H9 (cell line): ENCODE measurements at regions not wholly inside any gene's neighbourhood (a gene's known extent, or its start where the extent isn't known, plus 50 kb on each side); places are given as distances from the start of the nearest gene placed in this dataset.

Experiments used
- DNase-seq: peaks from one replicate; pipeline ENCODE4 v3.0.0-alpha.2; 2017
- H2AFZ ChIP-seq: one replicate; pipeline ENCODE4 v1.6.1; 2013; ENCODE audit warnings: mild to moderate bottlenecking, low read length, control low read depth, moderate library complexity
- H2AK5ac ChIP-seq: 2 replicates; pipeline ENCODE4 v1.6.1; 2013; ENCODE audit warnings: low read length, control low read depth, mixed read lengths; ENCODE audit not compliant: insufficient read length
- H2BK120ac ChIP-seq: one replicate; pipeline ENCODE4 v1.6.1; 2013; ENCODE audit warnings: low read depth, mild to moderate bottlenecking, low read length, control low read depth, inconsistent platforms; ENCODE audit not compliant: poor library complexity, severe bottlenecking
- H2BK12ac ChIP-seq: 2 replicates; pipeline ENCODE4 v1.6.1; 2013; ENCODE audit warnings: low read length, control low read depth, mixed read lengths, low read depth; ENCODE audit not compliant: insufficient read length
- H2BK15ac ChIP-seq: 2 replicates; pipeline ENCODE4 v1.6.1; 2013; ENCODE audit warnings: low read depth, low read length, control low read depth
- H2BK20ac ChIP-seq: one replicate; pipeline ENCODE4 v1.6.1; 2013; ENCODE audit warnings: low read depth, mild to moderate bottlenecking, low read length, control low read depth, inconsistent platforms; ENCODE audit not compliant: poor library complexity, severe bottlenecking
- H2BK5ac ChIP-seq: 2 replicates; pipeline ENCODE4 v1.6.1; 2013; ENCODE audit warnings: low read length, control low read depth, mixed read lengths; ENCODE audit not compliant: insufficient read length
- H3K14ac ChIP-seq: 2 replicates; pipeline ENCODE4 v1.6.1; 2013; ENCODE audit warnings: low read length, control low read depth; ENCODE audit not compliant: insufficient read depth
- H3K18ac ChIP-seq: 2 replicates; pipeline ENCODE4 v1.6.1; 2013; ENCODE audit warnings: low read depth, mild to moderate bottlenecking, mixed read lengths, low read length, control low read depth; ENCODE audit not compliant: insufficient read length
- H3K23ac ChIP-seq: 2 replicates; pipeline ENCODE4 v1.6.1; 2013; ENCODE audit warnings: low read length, control low read depth, mixed read lengths, low read depth; ENCODE audit not compliant: insufficient read length
- H3K23me2 ChIP-seq: 2 replicates; pipeline ENCODE4 v1.6.1; 2013; ENCODE audit warnings: low read depth, mild to moderate bottlenecking, mixed read lengths, low read length, control low read depth; ENCODE audit not compliant: insufficient read length, poor library complexity, severe bottlenecking
- H3K27ac ChIP-seq: 2 replicates; pipeline ENCODE4 v1.5.1; 2013; ENCODE audit warnings: low read length, control low read depth, mixed read lengths, low read depth; ENCODE audit not compliant: insufficient read length
- H3K27me3 ChIP-seq: 2 replicates; pipeline ENCODE4 v1.6.1; 2013; ENCODE audit warnings: low read length, control low read depth, inconsistent platforms; ENCODE audit not compliant: insufficient read depth
- H3K4ac ChIP-seq: 2 replicates; pipeline ENCODE4 v1.6.1; 2013; ENCODE audit warnings: low read depth, mild to moderate bottlenecking, control low read depth, inconsistent platforms, low read length, moderate library complexity
- H3K4me1 ChIP-seq: 2 replicates; pipeline ENCODE4 v1.6.1; 2013; ENCODE audit warnings: low read length, control low read depth, inconsistent platforms; ENCODE audit not compliant: insufficient read depth
- H3K4me2 ChIP-seq: 2 replicates; pipeline ENCODE4 v1.6.1; 2013; ENCODE audit warnings: low read length, control low read depth, mixed read lengths; ENCODE audit not compliant: insufficient read length, insufficient read depth
- H3K56ac ChIP-seq: 2 replicates; pipeline ENCODE4 v1.6.1; 2013; ENCODE audit warnings: low read depth, mild to moderate bottlenecking, mixed read lengths, low read length, control low read depth; ENCODE audit not compliant: insufficient read length
- H3K79me1 ChIP-seq: 2 replicates; pipeline ENCODE4 v1.6.1; 2013; ENCODE audit warnings: low read depth, mild to moderate bottlenecking, moderate library complexity, low read length, control low read depth, inconsistent platforms; ENCODE audit not compliant: insufficient read depth, poor library complexity, severe bottlenecking
- H3K79me2 ChIP-seq: 2 replicates; pipeline ENCODE4 v1.6.1; 2013; ENCODE audit warnings: low read length, control low read depth, inconsistent platforms; ENCODE audit not compliant: insufficient read depth
- H3K9ac ChIP-seq: 2 replicates; pipeline ENCODE4 v1.6.1; 2013; ENCODE audit warnings: low read length, control low read depth, mixed read lengths; ENCODE audit not compliant: insufficient read length; ENCODE audit errors: extremely low read depth
- H3K9me3 ChIP-seq: one replicate; pipeline ENCODE4 v1.6.1; 2013; ENCODE audit warnings: low read depth, low read length, inconsistent platforms; ENCODE audit not compliant: control insufficient read depth
- H3T11ph ChIP-seq: one replicate; pipeline ENCODE4 v1.6.1; 2013; ENCODE audit warnings: mild to moderate bottlenecking, low read length, control low read depth, inconsistent platforms
- H4K20me1 ChIP-seq: one replicate; pipeline ENCODE4 v1.6.1; 2013; ENCODE audit not compliant: control insufficient read depth, insufficient read length, insufficient read depth
- H4K5ac ChIP-seq: 2 replicates; pipeline ENCODE4 v1.6.1; 2013; ENCODE audit warnings: low read depth, mild to moderate bottlenecking, mixed read lengths, low read length, control low read depth; ENCODE audit not compliant: insufficient read length
- H4K8ac ChIP-seq: replicated peaks from 2 replicates; pipeline ENCODE4 v1.6.1; 2013; ENCODE audit warnings: low read length, control low read depth, mixed read lengths, low read depth; ENCODE audit not compliant: insufficient read length
- H4K91ac ChIP-seq: 2 replicates; pipeline ENCODE4 v1.6.1; 2013; ENCODE audit warnings: low read depth, mild to moderate bottlenecking, moderate library complexity, mixed read lengths, low read length, control low read depth; ENCODE audit not compliant: insufficient read length
- H3K27ac Mint-ChIP-seq, 3 experiments: 2 replicates in 2 of 3; 3 replicates in 1 of 3; pipeline ENCODE4 v1.8.0; 2020 to 2021; ENCODE audit warnings: mixed read lengths in 3 of 3, mild to moderate bottlenecking in 1 of 3, moderate library complexity in 1 of 3
- H3K27me3 Mint-ChIP-seq: 2 replicates; pipeline ENCODE4 v1.8.0; 2021; ENCODE audit warnings: low read depth, mild to moderate bottlenecking, moderate library complexity, mixed read lengths
- H3K36me3 Mint-ChIP-seq, 3 experiments: 2 replicates in 2 of 3; 3 replicates in 1 of 3; pipeline ENCODE4 v1.8.0; 2020 to 2021; ENCODE audit warnings: low read depth in 3 of 3, mixed read lengths in 3 of 3; ENCODE audit not compliant: insufficient read depth in 1 of 3
- H3K4me1 Mint-ChIP-seq, 2 experiments: 2 replicates each; pipeline ENCODE4 v1.8.0; 2020; ENCODE audit warnings: mixed read lengths in 2 of 2
- H3K4me3 Mint-ChIP-seq, 2 experiments: 2 replicates in 1 of 2; 3 replicates in 1 of 2; pipeline ENCODE4 v1.8.0; 2020 to 2021; ENCODE audit warnings: mild to moderate bottlenecking in 2 of 2, mixed read lengths in 2 of 2, moderate library complexity in 1 of 2
- H3K9me3 Mint-ChIP-seq, 2 experiments: 2 replicates in 1 of 2; 3 replicates in 1 of 2; pipeline ENCODE4 v1.8.0; 2020; ENCODE audit warnings: mild to moderate bottlenecking in 2 of 2, mixed read lengths in 2 of 2, moderate library complexity in 1 of 2
- WGBS: extraction: QIAGEN DNeasy Blood & Tissue Kit; methylation state at CpG from one replicate; pipeline ENCODE4 v1.1.7; 2013; ENCODE audit warnings: missing lambda C conversion rate, low lambda C conversion rate, mixed read lengths; ENCODE audit not compliant: insufficient read length; ENCODE audit errors: extremely low coverage; 5-methylcytosine and 5-hydroxymethylcytosine counted together
- TF ChIP-seq, protein P1 (sequence below): fragments of 200-600 bp; sonication (generic); conservative IDR thresholded peaks from 3 replicates; pipeline ENCODE4 v1.8.0; 2021; ENCODE audit warnings: antibody characterized with exemption, mild to moderate bottlenecking

GRCh38 chr4:128458816-128459215 lies 171.2 kb upstream of the PGRMC2 start:
- Histone ChIP-seq H3K56ac (no peak overlapping the region), H3K27ac (no peak overlapping the region), H2BK15ac (no peak overlapping the region), H2BK12ac (no peak overlapping the region), H3K79me2 (no peaks in the 10 kb centered on the region), H4K8ac (no peak overlapping the region), H3K9me3 (no peaks in the 10 kb centered on the region), H3K23me2 (no peaks in the 10 kb centered on the region), H4K5ac (no peak overlapping the region), H3K4ac (no peak overlapping the region), H3K9ac (no peak overlapping the region), H3T11ph (no peak overlapping the region), H2AK5ac (no peak overlapping the region), H2BK5ac (no peak overlapping the region), H2BK120ac (no peak overlapping the region), H3K27me3 (no peaks in the 10 kb centered on the region), H3K18ac (no peak overlapping the region), H3K4me1 (peaks cover 9% of the 10 kb centered on the region; the same call in 1 of the 2 replicates), H2AFZ (no peak overlapping the region), H3K23ac (no peak overlapping the region), H3K14ac (no peak overlapping the region), H4K20me1 (no peaks in the 10 kb centered on the region), H2BK20ac (no peak overlapping the region), H4K91ac (no peak overlapping the region), H3K4me2 (no peak overlapping the region), H3K79me1 (no peaks in the 10 kb centered on the region)
- peaks cover 5 to 6% of the 10 kb centered on the region in 2 experiments; a peak in 4 of 5 replicates for H3K9me3 Mint-ChIP-seq
- no peak overlapping the region for H3K27ac Mint-ChIP-seq
- no CpG with 5 or more reads among the region's 3 CpGs for WGBS
- TF ChIP-seq, protein P1, sequence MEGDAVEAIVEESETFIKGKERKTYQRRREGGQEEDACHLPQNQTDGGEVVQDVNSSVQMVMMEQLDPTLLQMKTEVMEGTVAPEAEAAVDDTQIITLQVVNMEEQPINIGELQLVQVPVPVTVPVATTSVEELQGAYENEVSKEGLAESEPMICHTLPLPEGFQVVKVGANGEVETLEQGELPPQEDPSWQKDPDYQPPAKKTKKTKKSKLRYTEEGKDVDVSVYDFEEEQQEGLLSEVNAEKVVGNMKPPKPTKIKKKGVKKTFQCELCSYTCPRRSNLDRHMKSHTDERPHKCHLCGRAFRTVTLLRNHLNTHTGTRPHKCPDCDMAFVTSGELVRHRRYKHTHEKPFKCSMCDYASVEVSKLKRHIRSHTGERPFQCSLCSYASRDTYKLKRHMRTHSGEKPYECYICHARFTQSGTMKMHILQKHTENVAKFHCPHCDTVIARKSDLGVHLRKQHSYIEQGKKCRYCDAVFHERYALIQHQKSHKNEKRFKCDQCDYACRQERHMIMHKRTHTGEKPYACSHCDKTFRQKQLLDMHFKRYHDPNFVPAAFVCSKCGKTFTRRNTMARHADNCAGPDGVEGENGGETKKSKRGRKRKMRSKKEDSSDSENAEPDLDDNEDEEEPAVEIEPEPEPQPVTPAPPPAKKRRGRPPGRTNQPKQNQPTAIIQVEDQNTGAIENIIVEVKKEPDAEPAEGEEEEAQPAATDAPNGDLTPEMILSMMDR, result no peak
- H3K4me3 Mint-ChIP-seq, result no peak overlapping the region
- no peaks in the 10 kb centered on the region for H3K27me3 Mint-ChIP-seq
- DNase-seq, result no peak
- H3K4me1 Mint-ChIP-seq, result peaks cover 7 to 9% of the 10 kb centered on the region in 2 experiments
- H3K36me3 Mint-ChIP-seq, result peaks cover 0 to 8% (median 2%) of the 10 kb centered on the region in 3 experiments; a peak in 4 of 7 replicates
